ENCODE measurements at regions not wholly inside any gene's neighbourhood (a gene's known extent, or its start where the extent isn't known, plus 50 kb on each side); places are given as distances from the start of the nearest gene placed in this dataset.
"Not testable (repeated sequence)": the region's sequence is repeated elsewhere in the genome, so short reads cannot be mapped to it uniquely, and the experiment has no call there.

- intact Hi-C loops (cut with DNase I) = no loop called here
- DNase-seq (ENCODE audit: low spot score) = no peak
These were observed 59.2 kb upstream of the ADGRB3 start for GRCh38 chr6:68575765-68576439.

DNA sequence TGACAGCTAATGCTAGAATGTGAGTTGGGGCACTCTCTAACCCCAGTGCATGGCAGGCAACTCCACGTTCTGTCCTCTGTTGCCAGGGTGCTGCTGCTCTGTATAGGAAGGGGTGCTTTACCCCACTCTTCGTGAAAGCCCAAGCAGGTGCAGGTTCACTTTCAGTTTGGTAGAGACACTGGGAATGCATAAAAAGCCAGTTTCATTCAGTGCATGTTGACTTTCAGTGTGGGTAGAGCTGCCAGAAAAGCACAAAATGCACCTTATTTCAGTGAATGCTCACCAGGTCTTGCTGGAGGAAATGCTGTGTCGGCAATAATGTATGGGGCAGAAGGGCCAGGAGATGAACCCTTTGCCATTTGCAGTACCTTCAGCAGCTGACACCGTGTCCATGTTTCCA is 62.1 kb upstream of the ADGRB3 start:
- intact Hi-C loops (cut with DNase I) = no loop called here
- DNase-seq (ENCODE audit: low spot score) = no peak

DNA sequence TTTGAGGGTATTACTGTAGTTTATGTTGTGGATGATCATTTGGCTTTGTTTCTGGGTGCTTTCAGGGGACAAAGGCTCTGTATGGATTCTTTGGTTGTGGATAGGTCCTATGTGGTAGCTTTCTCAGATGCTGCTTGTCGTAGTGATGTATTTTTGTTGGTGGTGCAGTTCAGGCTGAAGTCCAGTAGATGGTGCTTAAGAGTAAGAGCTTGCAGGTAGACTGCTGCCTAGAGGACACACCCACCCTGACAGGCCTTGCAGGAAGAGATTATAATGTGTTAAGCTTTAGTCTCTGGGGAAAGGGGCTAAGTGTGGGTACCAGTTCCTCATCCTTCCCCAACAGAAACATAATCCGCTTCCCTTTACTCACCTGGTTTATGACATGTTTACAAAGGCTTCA is 62.6 kb upstream of the ADGRB3 start:
- no peak for DNase-seq (ENCODE audit: low spot score)
- intact Hi-C loops (cut with DNase I) = no loop called here

GRCh38 chr6:68559716-68560115 is 75.4 kb upstream of the ADGRB3 start:
- DNase-seq (ENCODE audit: low spot score) = no peak
- intact Hi-C loops (cut with DNase I) = no loop called here

DNA sequence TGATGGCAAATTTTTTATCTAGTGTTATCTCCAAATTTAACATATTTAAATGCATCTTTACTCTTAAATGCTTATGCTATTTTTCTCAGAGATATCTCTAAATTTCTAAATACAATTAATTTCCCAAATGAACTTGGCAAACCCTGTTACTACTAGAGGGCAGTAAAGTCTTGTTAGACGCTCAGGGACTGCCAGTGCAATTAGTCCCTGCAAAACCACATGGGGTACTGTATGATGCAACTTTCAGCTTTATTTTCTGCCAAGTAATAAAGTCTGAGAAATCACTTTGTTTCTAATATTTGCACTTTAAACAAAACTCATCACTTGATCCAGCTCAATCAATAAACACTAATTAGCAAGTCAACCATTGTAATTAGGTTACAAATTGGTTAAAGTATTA is 76.0 kb upstream of the ADGRB3 start:
- DNase-seq (ENCODE audit: low spot score) = no peak
- intact Hi-C loops (cut with DNase I) = no loop called here

DNA sequence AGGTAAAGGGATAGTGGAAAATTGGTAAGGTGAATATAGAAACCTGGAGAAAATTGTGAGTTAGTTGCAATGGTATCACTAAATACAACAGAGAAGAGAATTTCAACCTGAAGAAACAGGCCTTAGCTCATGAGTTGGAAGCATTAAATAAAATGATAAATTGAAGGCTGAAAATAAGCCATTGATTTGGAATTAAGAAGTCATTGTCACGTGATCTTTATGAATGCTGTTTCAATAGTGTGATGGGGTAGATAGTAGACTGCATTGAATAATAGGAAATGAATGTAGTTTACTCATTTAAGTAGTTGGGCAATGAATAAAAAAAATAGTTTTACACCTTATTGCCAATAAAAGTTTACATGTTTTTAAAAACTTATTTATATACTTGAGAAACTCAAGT is 88.5 kb upstream of the ADGRB3 start:
- intact Hi-C loops (cut with DNase I) = loop anchor here in 1 of 2 donors (5.0 kb wide), 1 partner anchor 306 kb away; no protein-coding TSS in a partner anchor
- DNase-seq (ENCODE audit: low spot score) = no peak

DNA sequence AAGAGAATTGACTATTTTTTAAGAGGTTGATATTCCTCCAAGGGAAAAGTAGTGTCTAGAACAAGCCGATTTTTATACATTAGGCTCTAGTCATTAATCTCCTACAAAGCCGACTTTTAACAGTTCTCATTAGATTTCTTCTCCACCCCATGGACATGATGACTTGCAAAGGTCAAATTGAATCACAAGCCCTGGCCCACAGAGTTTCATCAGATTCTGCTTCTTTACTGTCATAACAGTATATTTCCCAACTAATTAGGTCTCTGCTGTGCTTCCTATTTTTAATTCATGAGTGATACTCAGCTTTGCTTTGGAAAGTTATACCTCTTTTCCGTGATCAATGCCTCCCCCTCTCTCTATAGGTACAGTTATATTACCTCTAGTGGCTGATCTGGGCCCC is 90.6 kb upstream of the ADGRB3 start:
- no peak for DNase-seq (ENCODE audit: low spot score)

GRCh38 chr6:68533339-68533795 is 101.7 kb upstream of the ADGRB3 start:
- peak; percentile 54 for DNase-seq (ENCODE audit: low spot score)
- intact Hi-C loops (cut with DNase I) = no loop called here

More for the DNA sequence above, 90.6 kb upstream of the ADGRB3 start:
- intact Hi-C loops (cut with DNase I) = no loop called here

- no peak for DNase-seq (ENCODE audit: low spot score)
These were observed 107.4 kb upstream of the ADGRB3 start for GRCh38 chr6:68527691-68528090.

DNA sequence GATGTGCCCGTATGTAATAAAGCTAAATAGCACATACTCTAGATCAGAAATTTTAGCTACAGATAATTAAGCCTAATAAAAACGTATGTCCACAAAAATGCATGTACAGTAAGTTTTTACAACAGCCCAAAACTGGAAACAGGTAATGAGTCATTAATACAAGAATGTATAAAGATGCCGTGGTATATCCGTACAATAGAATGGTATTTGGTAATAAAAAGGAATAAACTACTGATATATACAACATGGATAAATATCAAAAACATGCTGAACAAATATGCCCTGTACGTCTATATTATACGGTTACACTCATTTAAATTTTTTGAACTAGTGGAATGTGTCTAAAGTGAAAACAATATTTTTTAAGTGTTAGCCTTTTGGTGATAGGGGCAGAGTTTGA is 128.2 kb upstream of the ADGRB3 start:
- DNase-seq (ENCODE audit: low spot score) = no peak
- intact Hi-C loops (cut with DNase I) = no loop called here

More at GRCh38 chr6:68527691-68528090, 107.4 kb upstream of the ADGRB3 start:
- intact Hi-C loops (cut with DNase I) = no loop called here

GRCh38 chr6:68502946-68503345 is 132.1 kb upstream of the ADGRB3 start:
- intact Hi-C loops (cut with DNase I) = no loop called here
- no peak for DNase-seq (ENCODE audit: low spot score)

DNA sequence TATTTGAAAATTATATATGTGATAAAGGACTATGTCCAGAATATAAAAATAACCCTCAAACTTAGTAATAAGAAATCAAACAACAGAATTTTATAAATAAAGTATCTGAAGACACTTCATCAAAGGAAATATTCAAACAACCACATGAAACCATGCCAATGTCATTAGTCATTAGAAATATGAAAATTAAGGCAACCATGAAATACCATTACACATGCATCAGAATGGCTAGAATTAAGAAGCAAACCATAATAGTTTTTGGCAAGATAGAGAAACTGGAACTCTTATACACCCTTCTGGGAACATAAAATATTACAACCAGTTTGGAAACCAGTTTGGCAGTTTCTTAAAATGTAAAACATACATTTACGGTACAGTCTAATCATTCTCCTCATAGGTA is 137.2 kb upstream of the ADGRB3 start:
- DNase-seq (ENCODE audit: low spot score) = no peak
- intact Hi-C loops (cut with DNase I) = no loop called here

- DNase-seq (ENCODE audit: low spot score); intact Hi-C loops (cut with DNase I): not testable (repeated sequence)
These were observed 140.2 kb upstream of the ADGRB3 start for GRCh38 chr6:68494880-68495279.

- no peak for DNase-seq (ENCODE audit: low spot score)
- intact Hi-C loops (cut with DNase I) = no loop called here
These were observed 158.5 kb upstream of the ADGRB3 start for GRCh38 chr6:68476611-68477010.

DNA sequence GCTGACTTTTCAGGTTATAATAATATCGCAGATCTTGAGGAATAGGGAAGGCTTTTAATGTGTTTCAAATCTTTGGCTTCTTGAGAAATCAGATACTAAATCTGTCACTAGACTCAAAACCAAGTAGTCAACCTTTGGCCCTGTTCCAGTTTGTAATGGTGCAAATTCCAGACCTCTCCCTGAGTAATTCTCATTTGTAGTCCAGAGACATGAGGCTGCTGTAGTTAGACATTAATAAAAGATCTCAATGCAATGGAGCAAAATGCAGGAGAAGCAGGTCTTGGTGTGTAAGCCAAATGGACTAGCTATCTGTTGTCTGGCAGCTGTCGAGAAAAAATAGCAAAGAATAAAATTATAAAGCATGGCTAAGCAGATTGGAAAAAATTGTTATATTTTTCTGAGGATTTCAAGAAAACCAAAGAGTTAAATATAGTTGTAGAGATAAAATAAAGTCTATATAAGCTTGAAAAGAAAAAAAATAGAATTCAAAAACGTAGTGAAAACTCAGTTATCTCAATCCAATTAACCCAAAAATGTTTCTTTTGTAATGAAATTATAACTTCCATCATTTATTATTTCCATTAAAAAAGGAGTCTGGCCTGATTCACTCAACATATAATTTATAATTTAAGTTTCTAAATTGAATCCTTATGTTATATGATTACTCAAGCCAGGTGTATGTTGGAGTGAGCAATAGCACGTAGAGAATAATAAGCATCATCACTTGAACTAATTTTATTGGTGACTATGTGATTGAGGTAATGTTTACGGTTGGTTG is 161.5 kb upstream of the ADGRB3 start:
- DNase-seq (ENCODE audit: low spot score) = no peak
- intact Hi-C loops (cut with DNase I) = no loop called here

DNA sequence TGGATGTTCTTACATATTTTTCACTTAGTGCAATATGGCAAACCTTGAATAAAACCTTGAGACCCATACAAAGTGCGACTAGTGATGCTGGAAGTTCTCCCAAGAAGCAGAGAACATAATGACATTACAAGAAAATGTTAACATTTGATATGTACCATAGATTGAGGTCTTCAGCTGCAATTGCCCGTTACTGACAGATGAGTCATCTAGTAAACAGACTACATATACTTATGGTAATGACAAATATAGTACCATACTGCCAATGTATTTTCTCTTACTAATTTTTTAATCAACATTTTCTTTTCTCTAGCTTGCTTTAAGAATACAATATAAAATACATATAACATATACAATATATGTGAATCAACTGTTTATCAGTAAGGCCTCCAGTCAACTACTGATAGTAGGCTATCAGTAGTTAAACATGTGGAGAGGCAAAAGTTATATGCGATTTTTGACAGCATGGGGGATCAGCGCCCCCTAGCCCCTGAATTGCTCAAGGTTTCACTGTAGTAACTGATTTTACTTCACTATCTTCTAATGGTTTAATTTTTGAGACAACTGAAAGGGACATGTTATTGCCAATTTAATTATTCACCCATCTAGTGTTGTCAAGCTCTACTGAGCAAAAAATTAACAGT is 166.7 kb upstream of the ADGRB3 start:
- no peak for DNase-seq (ENCODE audit: low spot score)
- intact Hi-C loops (cut with DNase I) = no loop called here

DNA sequence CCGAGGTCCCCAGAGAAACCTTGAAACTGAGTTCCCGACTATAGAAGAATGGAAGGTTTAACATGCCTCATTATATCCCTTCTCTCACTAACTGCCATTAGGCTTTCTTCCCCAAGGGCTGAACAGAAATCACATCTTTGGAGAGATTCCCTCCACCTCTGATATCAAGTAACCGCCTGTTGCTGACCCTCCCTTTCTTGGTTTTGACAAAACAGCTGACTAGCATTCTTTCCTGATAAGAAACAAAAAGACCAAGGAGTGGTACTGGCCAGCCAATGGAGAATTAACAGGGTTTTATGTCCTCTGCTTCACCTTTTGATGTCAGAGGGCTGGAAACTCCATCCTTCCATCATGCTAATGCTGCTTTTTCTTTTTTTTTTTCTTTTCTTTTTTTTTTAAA is 176.6 kb upstream of the ADGRB3 start:
- intact Hi-C loops (cut with DNase I) = no loop called here
- DNase-seq (ENCODE audit: low spot score) = no peak

GRCh38 chr6:68447112-68447511 is 188.0 kb upstream of the ADGRB3 start:
- DNase-seq (ENCODE audit: low spot score) = no peak
- intact Hi-C loops (cut with DNase I) = no loop called here

DNA sequence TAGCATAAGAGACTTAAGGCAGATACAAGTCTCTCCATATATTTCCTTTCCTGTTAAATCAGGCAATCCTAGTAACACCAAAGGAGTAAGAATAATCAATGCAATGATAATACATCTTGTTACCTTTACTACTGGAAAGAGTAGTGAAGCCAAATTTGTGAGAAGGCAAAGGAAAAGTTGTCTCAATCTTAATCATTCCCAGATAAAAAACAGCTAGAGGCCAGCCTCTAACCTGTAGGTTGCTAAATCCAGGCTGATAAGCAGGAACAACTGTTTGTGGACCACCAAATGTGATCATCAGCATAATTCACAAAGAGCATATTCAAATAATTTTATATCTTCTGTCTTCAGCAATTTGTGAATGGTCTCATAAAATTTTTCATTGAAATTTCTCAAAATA is 189.2 kb upstream of the ADGRB3 start:
- no peak for DNase-seq (ENCODE audit: low spot score)
- intact Hi-C loops (cut with DNase I) = no loop called here

DNA sequence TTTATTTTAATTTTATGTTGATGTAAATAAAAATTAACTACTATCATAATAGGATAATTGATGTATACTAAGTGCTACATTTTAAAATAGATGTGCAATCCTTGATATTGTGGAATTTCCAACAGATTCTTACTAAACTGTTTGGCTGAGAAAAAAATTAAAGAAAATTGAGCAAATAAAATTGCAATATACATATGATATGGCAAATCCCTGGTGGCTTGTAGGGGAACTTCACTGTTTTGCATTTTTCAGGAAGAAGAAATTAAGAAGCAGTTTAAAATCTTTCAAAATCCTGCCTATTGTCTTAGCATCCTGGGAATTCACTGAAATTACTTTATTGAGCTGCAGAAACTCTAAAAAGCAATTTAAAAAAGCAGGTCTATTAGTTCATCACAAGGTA is 191.4 kb upstream of the ADGRB3 start:
- DNase-seq (ENCODE audit: low spot score) = no peak
- intact Hi-C loops (cut with DNase I) = no loop called here
